HG03039 (cell line): ENCODE measurements at regions not wholly inside any gene's neighbourhood (a gene's known extent, or its start where the extent isn't known, plus 50 kb on each side); places are given as distances from the start of the nearest gene placed in this dataset.
"Not testable (repeated sequence)": the region's sequence is repeated elsewhere in the genome, so short reads cannot be mapped to it uniquely, and the experiment has no call there.

Experiments
- ATAC-seq: cut with Tn5 transposase; IDR thresholded peaks from one replicate; pipeline ENCODE4 v1.9.1; 2021; ENCODE audit warnings: mild to moderate bottlenecking, moderate library complexity; ENCODE audit not compliant: unreplicated experiment

- no peak for ATAC-seq
Measured at GRCh38 chr5:144048259-144048856, 122.1 kb downstream of the YIPF5 start.

DNA sequence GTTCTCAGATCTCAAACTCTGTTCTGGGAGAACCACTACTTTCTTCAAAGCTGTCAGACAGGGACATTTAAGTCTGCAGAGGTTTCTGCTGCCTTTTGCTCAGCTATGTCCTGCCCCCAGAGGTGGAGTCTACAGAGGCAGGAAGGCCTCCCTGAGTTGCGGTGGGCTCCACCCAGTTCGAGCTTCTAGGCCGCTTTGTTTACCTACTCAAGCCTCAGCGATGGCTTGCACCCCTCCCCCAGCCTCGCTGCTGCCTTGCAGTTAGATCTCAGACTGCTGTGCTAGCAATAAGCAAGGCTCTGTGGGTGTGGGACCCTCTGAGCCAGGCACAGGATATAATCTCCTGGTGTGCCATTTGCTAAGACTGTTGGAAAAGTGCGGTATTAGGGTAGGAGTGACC is 115.1 kb downstream of the YIPF5 start:
- not testable (repeated sequence) for ATAC-seq

- ATAC-seq, result not testable (repeated sequence)
Measured at GRCh38 chr5:144060091-144060490, 110.4 kb downstream of the YIPF5 start.

- no peak for ATAC-seq
Measured at GRCh38 chr5:144060598-144060997, 109.9 kb downstream of the YIPF5 start.

GRCh38 chr5:144065786-144066185 is 104.7 kb downstream of the YIPF5 start:
- no peak for ATAC-seq

- ATAC-seq, result no peak
Measured at GRCh38 chr5:144072518-144072927, 97.9 kb downstream of the YIPF5 start.

- no peak for ATAC-seq
Measured at GRCh38 chr5:144076521-144077083, 93.9 kb downstream of the YIPF5 start.

- ATAC-seq, result no peak
Measured at GRCh38 chr5:144083185-144083584, 87.3 kb downstream of the YIPF5 start.

DNA sequence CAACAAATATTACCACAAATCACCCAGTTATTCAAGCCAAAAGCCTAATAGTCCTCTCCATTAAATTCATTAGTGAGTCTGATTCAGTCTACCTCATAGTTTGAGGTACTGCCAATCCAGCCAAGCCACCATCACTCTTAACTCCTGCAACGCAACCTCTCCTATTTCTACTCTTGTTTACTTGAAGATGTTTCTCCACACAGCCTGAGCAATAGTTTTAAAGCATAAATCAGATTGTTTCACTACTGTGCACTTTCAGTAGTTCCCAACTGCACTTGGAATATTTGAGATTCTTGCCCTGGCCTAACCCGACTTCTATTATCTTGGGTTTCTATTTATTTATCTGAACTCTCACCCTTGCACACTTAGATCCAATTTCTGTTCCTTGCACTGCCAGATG is 85.5 kb downstream of the YIPF5 start:
- ATAC-seq, result no peak

DNA sequence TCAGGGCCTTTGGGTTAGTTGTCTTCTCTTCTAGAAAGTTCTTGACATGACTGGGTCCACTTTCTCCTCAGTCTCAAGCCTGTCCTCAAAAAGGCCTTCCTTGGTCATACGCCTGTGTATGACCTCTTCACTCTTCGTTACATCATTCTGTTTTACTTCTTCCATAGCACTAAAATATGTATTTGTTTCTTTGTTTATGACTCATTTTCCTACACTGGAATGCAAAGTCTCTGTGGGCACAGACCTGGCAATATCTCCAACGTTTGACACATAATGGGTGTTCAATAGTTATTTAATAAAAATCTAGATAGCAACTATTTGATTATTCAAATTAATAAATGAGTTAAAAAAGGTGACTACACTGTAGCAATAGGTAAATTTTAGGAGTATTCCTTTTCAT is 85.1 kb downstream of the YIPF5 start:
- no peak for ATAC-seq

GRCh38 chr5:144086295-144086694 is 84.2 kb downstream of the YIPF5 start:
- ATAC-seq, result no peak

- no peak for ATAC-seq
Measured at GRCh38 chr5:144087576-144087975, 82.9 kb downstream of the YIPF5 start.

DNA sequence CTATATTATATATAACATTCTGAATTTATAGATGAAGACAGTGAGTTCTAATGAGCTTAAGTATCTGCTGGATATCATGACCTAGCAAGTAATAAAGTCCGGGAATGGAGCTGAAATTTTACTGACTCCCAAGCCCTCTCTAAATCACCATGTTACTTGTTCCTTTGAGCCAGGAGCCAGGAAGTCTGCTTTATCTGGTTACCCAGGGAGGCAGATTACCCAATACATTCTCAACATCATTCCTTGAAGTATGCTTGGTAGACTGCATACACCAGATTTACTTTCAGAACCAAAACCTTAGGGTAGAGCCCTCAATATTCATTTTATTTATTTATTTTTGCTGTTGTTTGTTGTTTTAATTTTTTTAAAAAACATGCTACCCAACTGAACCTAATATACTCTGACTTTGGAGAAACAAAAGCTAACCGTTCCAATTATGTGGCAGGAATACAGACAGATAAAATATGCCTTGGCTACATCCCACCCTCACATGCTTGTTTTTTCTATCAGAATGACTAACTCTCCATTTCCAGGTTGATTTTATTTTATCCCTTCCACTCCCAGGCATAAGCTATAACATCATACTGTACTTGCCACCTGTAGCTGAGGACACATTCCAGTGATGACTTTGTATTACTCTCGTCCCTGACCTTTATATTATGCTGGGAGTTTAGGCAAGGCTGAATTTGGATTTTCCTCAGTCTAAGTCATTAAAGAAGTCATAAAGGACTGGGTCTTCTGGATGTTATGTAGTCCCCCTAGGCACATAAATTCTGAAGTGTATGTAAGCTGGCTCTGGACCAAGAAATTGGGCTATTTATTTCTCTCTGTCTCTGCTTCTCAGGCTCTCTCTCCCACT is 82.0 kb downstream of the YIPF5 start:
- ATAC-seq, result no peak

DNA sequence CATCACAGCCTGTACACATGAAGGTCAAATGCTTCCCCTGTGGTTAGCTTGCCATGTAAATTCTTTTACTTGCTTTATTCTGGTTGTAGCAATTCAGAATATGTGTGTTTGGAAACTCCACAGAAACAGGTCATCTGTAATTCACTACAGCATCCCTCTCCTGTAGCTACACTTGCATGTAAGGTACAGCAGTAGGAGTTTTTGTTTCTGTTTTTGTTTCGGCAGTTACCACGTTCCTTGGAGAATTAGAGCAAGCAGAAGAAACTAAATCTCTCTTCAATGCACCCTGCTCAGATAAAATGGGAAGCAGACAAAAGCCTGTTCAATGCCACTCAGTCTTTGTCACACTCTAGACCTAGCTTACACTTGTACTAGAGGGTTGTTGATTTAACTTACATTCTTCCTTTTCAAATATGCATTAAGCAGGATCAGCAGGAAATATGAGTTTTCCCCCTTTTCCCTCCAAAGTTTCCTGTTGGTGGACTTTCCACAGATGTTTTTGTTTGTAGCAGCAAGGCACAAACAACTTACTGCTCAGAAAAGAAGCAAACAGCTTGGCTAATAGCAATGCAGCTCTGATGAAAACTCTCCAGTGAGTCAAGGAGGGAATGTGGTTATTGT is 80.9 kb downstream of the YIPF5 start:
- ATAC-seq, result no peak

DNA sequence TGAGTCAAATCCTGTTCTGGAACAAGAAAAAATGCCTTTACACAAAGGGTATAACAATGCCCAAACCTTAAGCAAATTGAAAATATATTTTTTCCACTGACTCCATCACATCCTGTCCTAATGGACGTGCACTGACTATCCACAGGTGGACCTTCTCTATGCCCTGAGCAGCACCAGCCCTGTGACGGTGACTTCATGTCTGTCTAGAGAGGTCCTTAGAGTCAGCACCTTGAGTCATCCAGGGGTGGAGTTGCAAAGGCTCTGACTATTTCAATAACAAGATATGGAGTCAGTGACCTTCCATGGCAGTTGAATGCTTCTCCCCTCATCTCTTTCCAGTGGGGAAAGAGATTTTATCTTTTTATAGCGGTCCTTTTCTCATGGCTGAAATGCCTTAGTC is 78.0 kb downstream of the YIPF5 start:
- ATAC-seq, result no peak

GRCh38 chr5:144093400-144093799 is 77.1 kb downstream of the YIPF5 start:
- no peak for ATAC-seq

DNA sequence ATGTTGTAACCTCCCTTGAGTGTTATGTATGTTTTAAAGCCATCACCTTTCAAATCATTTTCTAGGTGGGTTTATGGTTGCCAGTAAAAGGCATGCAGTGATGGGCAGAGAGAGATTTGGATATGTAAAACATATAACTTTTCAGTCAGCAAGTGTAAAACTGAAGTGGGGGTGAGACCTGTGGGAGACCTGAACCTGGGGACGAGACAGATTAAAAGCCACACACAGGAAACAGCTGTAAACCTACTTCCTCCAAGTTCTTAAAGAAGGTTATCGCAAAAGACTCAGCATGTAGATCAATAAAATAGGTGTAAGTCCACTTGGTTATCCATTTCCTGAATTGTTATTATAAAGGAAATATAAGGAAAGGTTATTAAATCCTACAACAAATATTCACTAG is 76.6 kb downstream of the YIPF5 start:
- ATAC-seq, result no peak

DNA sequence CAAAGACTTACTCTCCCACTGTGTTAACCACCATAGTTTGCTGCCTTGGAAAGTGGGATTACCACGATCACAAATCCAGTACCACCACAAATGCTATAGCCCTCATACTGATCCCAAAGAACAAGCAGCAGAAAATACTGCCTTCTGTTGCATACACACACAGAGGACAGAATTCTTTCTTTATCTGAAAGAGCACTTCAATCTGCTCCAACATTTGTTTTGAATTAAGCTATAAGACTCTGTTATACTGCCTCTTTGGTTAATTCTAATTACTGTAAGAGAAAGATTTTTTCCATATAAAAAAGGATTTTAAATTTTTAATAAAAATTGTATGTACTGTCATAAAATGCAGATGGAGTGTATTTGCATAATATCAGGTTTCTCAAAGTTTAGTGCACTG is 69.8 kb downstream of the YIPF5 start:
- no peak for ATAC-seq

DNA sequence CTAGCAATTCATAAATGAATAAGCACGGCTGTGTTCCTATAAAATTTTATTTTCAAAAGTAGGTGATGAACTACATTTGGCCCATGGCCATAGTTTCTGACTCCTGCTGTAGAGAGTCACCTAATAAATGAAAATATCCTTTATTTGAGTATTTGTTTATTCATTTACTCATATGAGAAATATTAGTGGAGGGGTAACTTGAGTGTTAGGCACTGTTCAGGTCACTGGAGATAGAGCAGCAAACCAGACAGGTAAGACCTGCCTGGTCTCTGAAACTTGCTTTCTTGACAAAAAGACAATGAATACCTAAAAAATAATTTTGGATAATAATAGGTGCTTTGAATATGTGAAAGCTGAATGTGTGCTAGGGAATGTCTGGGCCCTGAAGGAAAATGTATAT is 68.8 kb downstream of the YIPF5 start:
- no peak for ATAC-seq

GRCh38 chr5:144102361-144102760 is 68.1 kb downstream of the YIPF5 start:
- ATAC-seq, result no peak

DNA sequence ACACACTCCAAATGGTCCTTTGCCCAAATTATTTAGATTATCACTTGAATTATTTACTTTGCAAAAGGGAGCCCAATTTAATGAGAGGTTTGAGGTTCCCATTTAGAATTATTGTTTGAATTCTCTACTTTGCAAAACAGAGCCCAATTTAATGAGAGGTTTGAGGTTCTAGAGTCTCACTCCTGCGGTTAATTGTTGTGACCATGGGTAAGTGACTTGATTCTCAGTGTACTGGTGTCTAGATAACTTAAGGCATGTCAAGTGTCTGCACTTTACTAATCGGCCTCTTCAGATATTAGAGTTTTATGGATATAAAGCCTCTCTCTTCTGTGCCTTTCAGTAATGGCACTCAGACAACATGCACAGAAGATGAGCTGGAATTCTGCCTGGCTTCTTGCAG is 67.5 kb downstream of the YIPF5 start:
- ATAC-seq, result no peak
